GM21447 (cell line): ENCODE measurements at regions not wholly inside any gene's neighbourhood (a gene's known extent, or its start where the extent isn't known, plus 50 kb on each side); places are given as distances from the start of the nearest gene placed in this dataset.
"Not testable (repeated sequence)": the region's sequence is repeated elsewhere in the genome, so short reads cannot be mapped to it uniquely, and the experiment has no call there.

Experiments
- ATAC-seq: cut with Tn5 transposase; IDR thresholded peaks from one replicate; pipeline ENCODE4 v1.9.1; 2021; ENCODE audit not compliant: unreplicated experiment

DNA sequence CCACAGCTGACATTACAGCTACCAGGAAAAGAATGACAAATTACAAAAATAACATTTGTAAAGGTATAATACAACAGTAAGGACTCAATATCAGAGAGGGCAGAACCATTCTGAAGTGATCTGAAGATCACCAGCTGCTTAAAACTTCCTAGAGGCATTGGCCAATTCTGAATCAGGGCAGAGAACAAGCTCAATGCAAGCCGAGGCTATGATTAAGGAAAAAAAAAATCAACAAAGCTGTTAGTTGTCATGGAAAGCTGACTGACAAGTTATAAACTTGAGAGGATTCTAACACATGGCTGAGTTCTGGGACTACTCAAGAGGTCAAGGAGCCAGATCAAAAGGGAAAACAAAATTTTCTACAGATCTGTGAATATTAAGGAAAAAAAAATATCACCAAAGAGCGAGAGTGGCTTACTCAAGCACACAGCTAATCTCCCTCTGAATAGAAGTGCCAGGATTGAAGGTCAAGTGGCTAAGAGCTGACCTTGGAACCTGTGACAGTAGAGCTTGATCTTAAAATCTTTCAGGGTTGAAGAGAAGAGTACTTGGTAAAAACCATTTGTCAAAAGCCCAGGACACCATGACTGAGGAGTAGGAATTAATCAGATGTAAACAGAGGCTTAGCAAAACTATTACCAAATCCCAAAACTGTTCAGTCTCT is 383.4 kb downstream of the USP25 start:
- ATAC-seq: no peak

DNA sequence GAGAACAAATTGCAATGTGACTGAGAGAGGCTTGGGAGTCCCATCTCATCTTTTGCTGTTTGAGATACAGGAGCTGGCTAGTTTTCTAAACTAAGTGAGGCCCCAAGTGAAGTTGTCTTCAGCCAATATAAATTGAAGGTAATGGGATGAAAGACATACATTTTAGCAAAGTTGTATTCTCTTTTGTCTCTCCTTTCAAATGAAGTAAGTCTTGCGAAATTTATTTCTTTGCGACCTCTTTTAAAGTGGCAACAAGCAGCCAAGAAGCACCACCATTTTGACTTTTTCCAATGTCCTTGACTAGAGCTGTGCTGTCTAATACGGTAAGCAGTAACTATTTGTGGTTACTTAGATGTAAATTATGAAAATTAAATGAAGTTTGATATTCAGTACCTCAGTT is 385.7 kb downstream of the USP25 start:
- no peak for ATAC-seq

DNA sequence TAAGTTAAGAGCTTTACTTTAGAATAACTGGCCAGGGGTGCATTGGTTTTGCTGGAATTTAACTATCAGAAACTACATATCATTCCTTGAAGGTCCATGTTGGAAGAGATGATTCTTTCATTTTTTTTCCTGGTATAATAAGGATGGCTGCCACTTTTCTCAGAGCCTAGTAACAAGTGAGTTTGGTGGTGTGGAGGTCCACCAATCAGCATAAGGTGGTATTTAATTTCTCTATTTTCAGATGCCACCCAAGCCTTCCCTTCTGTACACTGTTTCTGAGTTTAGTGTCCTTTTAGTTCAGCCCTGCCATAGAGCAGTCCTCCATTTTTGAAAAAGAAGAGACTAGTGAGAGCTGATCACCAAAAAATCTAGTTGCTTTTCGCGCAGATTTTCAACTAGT is 386.3 kb downstream of the USP25 start:
- ATAC-seq: no peak

DNA sequence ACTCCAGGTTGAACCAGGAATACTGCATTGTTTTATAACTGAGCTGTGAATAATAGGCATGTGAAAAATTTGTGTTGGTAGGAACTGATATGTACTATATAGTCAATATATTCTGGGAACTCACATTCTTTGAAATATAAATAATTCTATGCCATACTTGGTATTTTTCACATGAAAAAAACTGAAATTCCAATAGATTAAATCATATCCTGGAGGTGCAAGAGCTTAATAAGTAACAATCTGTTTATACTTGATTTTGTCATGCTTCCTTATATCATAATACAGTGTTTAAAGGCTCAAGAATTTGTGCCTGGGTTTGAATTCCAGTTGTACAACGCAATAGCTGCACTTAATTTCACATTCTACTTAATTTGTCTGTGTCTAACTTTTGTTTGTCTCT is 387.0 kb downstream of the USP25 start:
- ATAC-seq: no peak

DNA sequence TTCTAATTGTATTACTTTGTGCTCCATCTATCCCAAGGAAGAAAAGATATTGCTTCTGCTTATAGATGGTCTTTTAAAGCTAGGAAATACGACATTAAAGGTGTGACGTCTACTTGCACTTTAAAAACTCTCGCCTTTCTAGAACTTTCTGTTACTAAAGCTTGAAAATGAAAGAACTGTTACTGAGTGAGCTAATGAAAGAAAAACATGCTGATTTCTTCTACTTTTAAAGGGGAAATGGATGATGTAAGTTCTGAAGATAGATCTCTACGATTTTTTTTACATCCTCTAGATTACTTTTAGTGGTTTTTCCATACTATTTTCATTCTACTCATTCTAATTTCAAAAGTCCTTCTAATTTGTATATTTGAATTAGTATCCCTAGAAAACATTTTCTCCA is 387.5 kb downstream of the USP25 start:
- ATAC-seq: no peak

DNA sequence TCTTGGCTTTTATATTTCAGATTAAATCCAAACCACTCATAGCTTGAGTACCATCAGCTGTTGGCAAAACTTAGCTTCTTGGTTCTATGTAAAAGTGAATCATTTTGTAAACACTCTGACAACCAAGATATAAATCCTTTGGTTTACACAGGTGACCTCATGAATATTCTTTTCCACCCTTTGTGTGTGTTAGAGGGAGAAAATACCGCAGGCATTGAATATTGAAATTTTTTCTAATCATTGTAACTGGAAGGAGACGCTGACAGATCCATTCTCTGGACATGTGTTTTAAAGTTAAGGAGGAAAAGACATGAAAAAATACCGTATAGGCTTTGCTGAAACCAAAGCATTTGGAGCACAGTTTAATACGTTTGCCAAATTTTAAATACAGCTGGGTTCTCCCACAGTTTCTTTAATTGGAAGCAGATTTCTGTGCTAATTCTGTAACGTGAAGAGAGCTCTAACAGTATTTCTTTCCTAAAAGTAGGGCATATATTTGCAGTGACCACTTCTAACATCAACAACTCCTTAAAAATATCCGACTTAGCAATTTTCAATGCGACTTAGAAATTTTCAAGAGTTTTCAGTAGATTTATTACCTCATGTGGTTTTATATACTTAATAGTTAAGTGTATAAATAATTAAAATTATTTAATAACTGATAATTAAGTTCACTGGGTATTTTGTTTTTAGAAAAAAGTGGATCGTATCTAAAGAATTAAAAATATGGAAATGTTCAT is 388.2 kb downstream of the USP25 start:
- no peak for ATAC-seq

DNA sequence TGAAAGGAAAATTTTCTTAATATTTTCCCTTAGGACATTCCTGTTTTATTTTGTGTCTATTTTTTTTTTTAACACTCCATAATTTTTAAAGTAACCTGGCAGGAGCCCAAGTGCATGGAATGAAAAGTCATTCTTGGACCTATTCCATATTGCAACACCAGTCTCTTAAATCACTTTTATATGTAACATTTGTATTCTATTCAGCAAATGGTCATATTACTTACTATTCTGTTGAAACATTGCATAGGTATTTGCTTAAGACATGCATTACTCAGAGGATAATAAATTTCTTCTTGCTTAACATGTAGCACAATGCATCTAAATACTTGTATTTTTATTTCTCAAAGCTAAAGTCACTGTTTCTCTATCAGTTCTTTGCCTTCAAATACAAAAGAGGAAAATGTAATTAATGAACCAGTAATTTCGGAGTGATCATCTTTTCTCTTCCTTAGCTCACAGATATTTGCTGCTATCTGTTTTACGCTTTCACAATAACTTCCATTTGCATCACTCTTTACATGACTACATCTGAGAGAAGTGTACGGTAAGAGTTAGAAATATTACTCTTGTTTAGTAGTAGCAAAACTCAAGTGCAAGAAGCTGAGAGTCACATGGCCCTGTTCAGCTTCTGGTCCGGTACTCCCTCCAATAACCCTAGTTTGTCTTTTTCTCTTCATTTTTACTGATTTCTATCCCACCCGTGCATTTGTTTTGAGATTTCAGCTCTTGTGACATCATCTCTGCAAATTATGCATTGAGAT is 394.8 kb downstream of the USP25 start:
- ATAC-seq: no peak

DNA sequence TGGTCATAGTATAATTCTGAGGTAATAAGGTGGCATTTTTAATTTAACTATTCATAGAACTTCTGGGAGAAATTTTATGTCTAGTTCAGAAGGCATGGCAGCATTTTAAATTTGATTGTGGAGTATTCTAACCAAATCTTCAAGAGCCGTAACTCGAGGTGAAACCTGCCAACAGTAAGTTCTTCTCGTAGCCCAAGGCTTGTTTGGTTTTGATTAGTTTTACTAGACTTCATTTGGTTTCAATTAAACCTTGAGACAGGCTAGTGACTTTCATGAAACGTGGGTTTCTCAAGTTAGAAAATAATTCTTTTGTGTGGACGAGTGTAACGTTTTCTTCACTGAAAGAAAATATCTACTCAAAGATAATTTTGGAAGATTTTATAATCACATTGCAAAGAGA is 395.5 kb downstream of the USP25 start:
- ATAC-seq: no peak

DNA sequence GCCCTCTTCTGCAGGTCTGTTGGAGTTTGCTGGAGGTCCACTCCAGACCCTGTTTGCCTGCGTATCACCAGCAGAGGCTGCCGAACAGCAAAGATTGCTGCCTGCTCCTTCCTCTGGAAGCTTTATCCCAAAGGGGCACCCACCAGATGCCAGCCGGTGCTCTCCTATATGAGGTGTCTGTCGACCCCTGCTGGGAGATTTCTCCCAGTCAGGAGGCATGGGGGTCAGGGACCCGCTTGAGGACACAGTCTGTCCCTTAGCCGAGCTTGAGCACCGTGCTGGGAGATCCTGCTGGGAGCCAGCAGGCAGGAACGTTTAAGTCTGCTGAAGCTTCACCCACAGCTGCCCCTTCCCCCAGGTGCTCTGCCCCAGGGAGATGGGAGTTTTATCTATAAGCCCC is 402.7 kb downstream of the USP25 start:
- ATAC-seq: not testable (repeated sequence)

DNA sequence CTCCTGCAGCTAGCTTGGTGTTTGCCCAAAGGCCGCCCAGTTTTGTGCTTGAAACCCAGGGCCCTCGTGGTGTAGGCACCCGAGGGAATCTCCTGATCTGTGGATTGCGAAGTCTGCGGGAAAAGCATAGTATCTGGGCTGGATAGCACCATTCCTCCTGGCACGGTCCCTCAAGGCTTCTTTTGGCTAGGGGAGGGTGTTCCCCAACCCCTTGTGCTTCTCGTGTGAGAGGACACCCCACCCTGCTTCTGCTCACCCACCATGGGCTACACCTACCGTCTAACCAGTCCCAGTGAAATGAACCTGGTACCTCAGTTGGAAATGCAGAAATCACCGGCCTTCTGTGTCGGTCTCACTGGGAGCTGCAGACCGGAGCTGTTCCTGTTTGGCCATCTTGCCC is 403.5 kb downstream of the USP25 start:
- no peak for ATAC-seq

DNA sequence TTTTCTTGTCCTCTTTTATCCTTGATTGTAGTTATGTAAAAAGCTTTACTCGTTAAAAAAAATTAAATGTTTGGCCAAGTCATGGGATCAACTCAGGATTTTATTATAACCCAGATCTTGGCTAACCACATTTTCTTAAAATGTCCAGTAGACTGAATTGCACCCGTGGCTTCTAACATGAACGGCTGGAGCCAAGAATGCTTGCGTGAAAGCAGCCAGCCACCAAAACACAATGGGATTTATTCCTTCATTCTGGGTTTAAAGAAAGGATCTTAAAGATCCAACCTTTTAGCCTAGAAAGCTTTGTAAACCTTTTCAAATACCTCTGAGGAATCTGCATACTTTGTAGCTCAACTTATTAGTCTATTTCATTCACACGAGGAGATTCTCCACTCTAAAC is 404.4 kb downstream of the USP25 start:
- no peak for ATAC-seq

DNA sequence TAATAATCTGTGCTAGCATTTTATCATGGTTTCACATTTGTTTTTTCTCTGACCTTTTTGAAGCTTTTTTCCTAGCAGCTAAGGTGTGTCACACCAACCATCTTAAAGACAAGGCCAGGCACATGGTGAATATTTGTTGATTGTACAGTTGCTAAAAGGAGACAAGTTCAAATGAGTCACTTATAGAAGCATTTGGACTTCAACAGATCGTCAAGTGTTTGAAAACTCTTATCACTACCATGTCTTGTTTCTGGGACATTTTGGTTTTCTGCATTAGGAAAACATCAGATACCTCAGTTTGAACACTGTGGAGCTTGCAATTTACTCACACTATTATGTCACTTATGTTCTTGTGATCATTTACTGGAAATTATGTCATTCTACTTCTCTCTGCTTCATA is 407.3 kb downstream of the USP25 start:
- ATAC-seq: no peak

DNA sequence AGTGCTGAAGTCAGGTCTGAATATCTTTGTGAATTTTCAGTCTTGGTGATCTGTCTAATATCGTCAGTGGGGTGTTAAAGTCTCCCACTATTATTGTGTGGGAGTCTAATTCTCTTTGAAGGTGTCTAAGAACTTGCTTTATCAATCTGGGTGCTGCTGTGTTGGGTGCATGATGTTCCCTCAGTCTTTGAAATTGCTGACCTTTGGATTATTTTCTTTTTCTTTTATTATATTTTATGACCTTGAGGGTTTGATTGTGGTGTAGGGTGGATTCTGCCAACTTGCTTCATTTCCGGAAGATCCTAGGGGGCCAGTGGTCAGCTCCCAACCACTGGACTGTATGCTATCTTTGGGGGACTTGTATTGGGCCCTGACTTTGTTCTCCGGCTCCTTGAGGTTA is 415.3 kb downstream of the USP25 start:
- no peak for ATAC-seq

DNA sequence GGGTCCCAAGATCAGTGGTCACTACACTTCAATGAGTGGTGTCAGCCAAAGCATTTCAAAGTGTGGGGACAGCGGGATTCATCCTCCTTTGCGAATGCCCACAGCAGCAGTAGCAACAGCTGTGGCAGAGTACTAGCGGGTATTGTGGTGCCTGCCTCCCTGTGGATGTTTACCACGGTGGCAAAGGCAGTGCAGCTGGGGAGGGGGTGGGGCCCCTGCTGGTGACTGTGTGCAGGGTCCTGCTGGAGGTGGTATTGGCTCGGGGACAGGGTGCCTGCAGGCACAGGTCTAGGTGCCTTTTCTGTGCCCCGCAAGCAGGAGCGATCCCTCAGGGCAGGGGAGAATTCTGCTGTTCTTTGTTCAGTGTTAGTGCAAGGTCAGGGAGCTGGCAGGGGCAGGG is 415.7 kb downstream of the USP25 start:
- ATAC-seq: no peak

DNA sequence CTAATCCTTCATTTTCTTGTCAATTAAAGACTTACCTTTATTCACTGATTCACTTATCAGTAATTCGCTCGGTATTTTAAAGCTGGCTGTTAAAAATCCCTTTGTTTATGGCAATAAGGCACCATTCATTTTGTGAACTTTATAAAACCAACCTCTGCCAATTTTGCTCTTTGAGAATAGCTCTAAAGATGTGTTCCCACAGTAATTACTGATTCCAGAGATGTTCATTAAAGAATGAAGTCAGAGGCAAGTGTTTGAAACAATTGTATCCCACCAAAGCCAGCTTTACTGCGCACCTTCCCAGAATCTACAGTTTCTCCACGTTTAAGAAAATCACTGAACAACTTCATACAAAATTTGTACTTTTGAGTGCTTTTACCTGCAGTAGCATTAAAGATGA is 424.5 kb downstream of the USP25 start:
- ATAC-seq: no peak

DNA sequence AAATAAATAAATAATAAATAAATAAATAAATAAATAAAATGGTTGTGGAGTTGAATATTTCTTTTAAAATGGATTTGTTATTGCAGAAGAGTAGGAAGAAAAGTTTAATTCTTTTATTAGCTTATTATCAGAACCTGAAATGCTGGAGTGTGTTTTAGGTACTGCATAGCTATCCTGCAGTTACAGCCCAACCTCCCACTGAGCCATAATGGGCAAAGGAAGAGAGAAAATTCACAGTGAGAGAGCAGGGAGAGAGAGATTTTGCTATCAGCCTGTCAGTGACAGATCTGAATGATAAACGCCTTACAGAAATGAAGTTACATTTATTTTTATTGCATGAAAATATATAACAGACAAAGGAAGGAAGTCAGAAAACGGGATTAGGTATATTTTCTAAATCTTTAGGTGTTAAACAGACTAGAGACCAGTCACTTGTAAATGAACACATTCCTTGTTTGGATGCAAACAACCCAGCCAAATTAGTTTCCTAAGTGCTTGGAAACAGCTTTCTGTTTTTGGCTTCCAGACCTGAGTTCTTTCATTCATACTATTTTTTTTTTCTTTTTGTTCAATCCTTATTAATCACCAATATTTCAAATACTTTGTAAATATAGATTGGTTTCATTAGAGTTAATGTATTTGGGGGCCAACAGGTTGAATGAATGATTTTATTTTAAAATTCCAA is 425.3 kb downstream of the USP25 start:
- ATAC-seq: no peak

DNA sequence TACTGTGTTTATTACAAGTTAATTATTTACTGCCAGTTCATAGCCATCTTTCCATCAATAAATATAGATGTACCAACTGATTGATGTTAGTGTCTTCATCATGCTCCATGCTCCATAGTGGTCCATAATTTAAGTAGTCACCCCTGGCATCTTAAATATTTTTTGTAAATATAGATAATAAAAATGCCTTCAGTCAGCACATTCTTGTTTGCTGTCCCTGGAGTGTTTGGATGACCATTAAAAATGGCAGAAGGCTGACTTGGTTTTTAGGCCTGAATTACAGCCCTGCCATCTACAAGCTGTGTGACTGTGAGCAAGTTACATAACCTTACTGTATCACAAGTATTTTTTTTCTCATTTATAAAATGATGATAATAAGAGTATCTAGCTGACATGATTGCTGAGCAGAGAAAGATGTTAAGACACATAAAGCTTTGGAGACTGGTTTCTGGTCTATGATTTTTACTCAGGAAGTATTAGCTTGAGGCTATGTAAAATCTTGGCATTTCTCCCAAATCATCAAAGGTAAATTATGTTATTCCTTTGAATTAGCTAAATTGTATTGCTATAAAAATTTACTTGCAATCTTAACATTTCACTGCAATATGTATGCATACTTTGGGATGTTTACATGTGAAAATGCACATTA is 427.2 kb downstream of the USP25 start:
- no peak for ATAC-seq

DNA sequence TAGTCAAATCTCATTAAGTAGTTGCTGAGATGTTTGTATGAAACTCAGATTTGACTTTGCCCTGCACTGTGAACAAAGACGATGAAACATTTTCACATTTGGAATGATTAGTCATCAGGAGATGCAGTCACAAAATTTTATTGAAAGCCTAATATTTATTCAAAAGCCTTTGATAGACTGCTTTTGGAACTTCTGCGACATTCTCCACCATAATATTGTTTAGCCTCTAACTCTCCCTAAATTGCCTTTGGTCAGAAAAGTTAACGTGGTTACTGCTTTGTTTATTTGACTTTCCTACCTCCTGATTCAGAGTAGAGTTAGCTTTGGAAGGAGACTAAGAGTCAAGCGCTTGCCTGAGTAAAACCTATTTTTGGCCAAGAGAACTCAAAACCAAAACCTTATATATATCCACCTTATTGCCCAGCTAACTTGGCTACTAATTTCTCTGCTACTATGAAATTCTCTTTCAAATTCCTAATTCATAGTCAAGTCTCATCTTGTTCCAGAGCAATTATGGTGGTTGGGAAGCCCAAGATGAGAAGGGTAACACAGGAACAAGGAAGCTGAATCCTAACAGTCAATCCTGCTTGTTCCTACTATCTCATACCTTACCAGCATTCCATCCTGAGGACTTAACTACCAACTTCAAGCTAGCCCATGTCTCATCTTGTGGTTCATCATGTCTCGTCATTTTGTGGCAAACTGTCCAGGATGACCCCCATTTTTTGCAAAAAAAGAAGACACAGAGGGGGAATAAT is 429.6 kb downstream of the USP25 start:
- ATAC-seq: no peak

DNA sequence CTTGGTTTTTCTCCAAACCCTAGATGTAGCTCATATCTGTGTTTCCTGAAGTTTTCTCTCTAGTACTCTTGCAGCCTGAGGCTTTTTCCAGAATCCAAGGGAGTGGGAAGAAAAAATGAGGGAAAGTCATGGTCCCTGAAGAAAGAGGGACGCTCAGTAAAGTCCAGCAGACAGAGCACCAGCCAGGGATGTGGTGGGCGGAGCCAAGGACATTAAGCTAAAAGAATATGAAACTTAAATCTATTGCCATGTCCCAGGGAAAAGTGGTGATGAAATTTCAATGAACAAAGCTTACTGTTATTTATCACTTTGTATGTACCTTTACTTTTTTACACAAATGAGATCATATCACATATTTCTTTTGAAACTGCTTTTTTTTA is 430.2 kb downstream of the USP25 start:
- ATAC-seq: no peak

DNA sequence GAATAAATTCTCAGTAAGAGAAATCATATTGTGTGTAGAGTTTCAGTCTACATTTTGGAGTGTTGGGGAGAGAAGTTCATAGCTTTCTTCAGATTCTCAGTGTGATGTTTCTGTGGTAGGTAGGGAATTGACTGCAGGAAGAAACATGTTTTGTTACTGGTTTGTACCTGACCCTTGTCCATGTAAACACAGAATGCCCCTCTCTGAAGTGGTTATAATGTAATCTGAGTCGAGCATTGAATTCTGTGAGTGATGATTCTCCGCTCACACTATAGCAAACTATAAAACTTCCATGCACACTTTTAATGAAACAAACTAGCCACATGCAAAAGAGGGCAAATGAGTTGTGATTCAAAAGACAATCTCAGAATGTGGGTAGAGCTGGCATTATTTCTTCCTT is 433.2 kb downstream of the USP25 start:
- ATAC-seq: no peak
